DOHH2 (cell line): ENCODE measurements at regions not wholly inside any gene's neighbourhood (a gene's known extent, or its start where the extent isn't known, plus 50 kb on each side); places are given as distances from the start of the nearest gene placed in this dataset.

ENCODE experiments used
- H3F3A ChIP-seq: fragments of 200-600 bp; sonication (generic), shearing (Covaris generic); 2 replicates; pipeline ENCODE4 v1.6.0; 2016; ENCODE audit warnings: antibody characterized with exemption, mild to moderate bottlenecking; ENCODE audit not compliant: control insufficient read depth, insufficient read depth
- H3K27ac ChIP-seq: fragments of 200-600 bp; sonication (generic); 2 replicates; pipeline ENCODE4 v1.5.1; 2014; ENCODE audit warnings: low read depth, mild to moderate bottlenecking, low read length, moderate library complexity
- H3K27me3 ChIP-seq: fragments of 200-600 bp; sonication (generic); 2 replicates; pipeline ENCODE4 v1.6.1; 2014; ENCODE audit warnings: mild to moderate bottlenecking, low read length, mixed read lengths; ENCODE audit not compliant: control insufficient read depth
- H3K36me3 ChIP-seq: fragments of 200-600 bp; sonication (generic); 2 replicates; pipeline ENCODE4 v1.6.1; 2014; ENCODE audit warnings: mild to moderate bottlenecking, low read length, moderate library complexity, mixed read lengths; ENCODE audit not compliant: control insufficient read depth
- H3K4me1 ChIP-seq: fragments of 200-600 bp; sonication (generic); 2 replicates; pipeline ENCODE4 v1.6.1; 2014; ENCODE audit warnings: mild to moderate bottlenecking, low read length, mixed read lengths; ENCODE audit not compliant: control insufficient read depth
- H3K4me2 ChIP-seq: fragments of 200-600 bp; sonication (generic); 2 replicates; pipeline ENCODE4 v1.6.0; 2014; ENCODE audit warnings: mild to moderate bottlenecking, low read length, moderate library complexity
- H3K4me3 ChIP-seq: fragments of 200-600 bp; sonication (generic); 2 replicates; pipeline ENCODE4 v1.5.1; 2014; ENCODE audit warnings: mild to moderate bottlenecking, low read length, mixed read lengths
- H3K79me2 ChIP-seq: fragments of 200-600 bp; sonication (generic); 2 replicates; pipeline ENCODE4 v1.6.1; 2014; ENCODE audit warnings: mild to moderate bottlenecking, low read length, mixed read lengths; ENCODE audit not compliant: control insufficient read depth
- H3K9me2 ChIP-seq: fragments of 200-600 bp; sonication (generic); replicated peaks from 2 replicates; pipeline ENCODE4 v1.6.1; 2014; ENCODE audit warnings: mild to moderate bottlenecking, low read length, mixed read lengths; ENCODE audit not compliant: control insufficient read depth
- H3K9me3 ChIP-seq: fragments of 200-600 bp; sonication (generic); 2 replicates; pipeline ENCODE4 v1.6.1; 2014; ENCODE audit warnings: antibody characterized with exemption, low read length, mixed read lengths; ENCODE audit not compliant: control insufficient read depth, insufficient read depth
- H4K20me1 ChIP-seq: fragments of 200-600 bp; sonication (generic); 2 replicates; pipeline ENCODE4 v1.6.0; 2014; ENCODE audit warnings: low read depth, mild to moderate bottlenecking, antibody characterized with exemption, low read length, moderate library complexity; ENCODE audit not compliant: control insufficient read depth, insufficient read depth
- EZH2phosphoT487 ChIP-seq: fragments of 200-600 bp; sonication (generic); IDR thresholded peaks from 2 replicates; pipeline ENCODE4 v1.6.1; 2017; ENCODE audit warnings: borderline replicate concordance, mild to moderate bottlenecking, antibody characterized with exemption, low read length, moderate library complexity, mixed read lengths
- TF ChIP-seq, protein P1 (sequence below): fragments of 200-600 bp; sonication (generic); IDR thresholded peaks from one replicate; pipeline ENCODE4 v1.5.1; 2014; ENCODE audit warnings: antibody characterized with exemption, mild to moderate bottlenecking, low read depth, low read length; ENCODE audit not compliant: poor library complexity, severe bottlenecking

DNA sequence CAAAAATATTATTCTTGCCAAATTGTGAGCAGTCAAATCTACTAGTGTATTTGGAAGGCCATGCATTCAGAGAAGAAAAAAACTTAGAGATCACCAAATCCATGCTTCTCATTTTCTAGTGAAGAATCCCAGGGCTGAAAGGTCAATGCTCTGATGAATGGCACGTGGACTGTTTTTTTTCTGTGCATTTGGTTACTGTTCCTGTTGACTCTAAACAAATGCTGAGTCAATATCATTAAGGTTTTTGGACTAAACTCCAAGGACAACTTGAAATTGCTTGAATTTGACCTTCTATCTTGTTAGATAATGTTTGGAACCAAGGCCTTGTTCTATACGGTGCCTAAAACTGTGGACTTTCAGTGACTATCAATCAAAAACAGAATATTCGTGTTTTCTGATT, 142.2 kb downstream of the OSTF1 start:
- no peak overlapping the region for H3K4me2 ChIP-seq
- H3K4me1 ChIP-seq: no peaks in the 10 kb centered on the region
- H3K4me3 ChIP-seq: no peak overlapping the region
- H3K9me3 ChIP-seq: peaks cover 3% of the 10 kb centered on the region; the same call in 1 of the 2 replicates
- TF ChIP-seq EZH2phosphoT487: no peak
- TF ChIP-seq, protein P1, sequence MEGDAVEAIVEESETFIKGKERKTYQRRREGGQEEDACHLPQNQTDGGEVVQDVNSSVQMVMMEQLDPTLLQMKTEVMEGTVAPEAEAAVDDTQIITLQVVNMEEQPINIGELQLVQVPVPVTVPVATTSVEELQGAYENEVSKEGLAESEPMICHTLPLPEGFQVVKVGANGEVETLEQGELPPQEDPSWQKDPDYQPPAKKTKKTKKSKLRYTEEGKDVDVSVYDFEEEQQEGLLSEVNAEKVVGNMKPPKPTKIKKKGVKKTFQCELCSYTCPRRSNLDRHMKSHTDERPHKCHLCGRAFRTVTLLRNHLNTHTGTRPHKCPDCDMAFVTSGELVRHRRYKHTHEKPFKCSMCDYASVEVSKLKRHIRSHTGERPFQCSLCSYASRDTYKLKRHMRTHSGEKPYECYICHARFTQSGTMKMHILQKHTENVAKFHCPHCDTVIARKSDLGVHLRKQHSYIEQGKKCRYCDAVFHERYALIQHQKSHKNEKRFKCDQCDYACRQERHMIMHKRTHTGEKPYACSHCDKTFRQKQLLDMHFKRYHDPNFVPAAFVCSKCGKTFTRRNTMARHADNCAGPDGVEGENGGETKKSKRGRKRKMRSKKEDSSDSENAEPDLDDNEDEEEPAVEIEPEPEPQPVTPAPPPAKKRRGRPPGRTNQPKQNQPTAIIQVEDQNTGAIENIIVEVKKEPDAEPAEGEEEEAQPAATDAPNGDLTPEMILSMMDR: no peak
- no peaks in the 10 kb centered on the region for H3F3A ChIP-seq
- H3K36me3 ChIP-seq: no peaks in the 10 kb centered on the region
- no peaks in the 10 kb centered on the region for H3K9me2 ChIP-seq
- no peaks in the 10 kb centered on the region for H4K20me1 ChIP-seq
- H3K27ac ChIP-seq: no peak overlapping the region
- no peaks in the 10 kb centered on the region for H3K79me2 ChIP-seq
- no peaks in the 10 kb centered on the region for H3K27me3 ChIP-seq

DNA sequence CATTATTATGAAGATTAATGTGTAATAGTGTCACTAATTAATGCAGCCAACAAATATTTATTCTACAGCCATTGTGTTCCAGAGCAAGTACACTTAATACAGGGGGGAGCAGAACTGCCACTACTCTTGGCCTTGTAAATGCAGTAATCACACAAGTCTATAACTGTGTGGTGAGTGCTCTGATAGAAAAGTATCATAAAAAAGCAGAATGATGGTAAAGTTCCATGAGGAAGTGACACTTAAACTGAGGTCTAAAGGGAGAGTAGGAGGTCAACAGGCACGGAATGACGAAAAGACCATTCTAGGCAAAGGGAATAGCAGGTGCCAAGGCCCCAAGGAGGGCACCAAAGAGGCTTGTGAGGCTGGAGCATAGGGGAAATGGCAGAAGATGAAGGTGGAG, 142.9 kb downstream of the OSTF1 start:
- Histone ChIP-seq H3F3A (no peaks in the 10 kb centered on the region), H3K36me3 (no peaks in the 10 kb centered on the region), H3K9me3 (peaks cover 9% of the 10 kb centered on the region; the same call in 1 of the 2 replicates)

DNA sequence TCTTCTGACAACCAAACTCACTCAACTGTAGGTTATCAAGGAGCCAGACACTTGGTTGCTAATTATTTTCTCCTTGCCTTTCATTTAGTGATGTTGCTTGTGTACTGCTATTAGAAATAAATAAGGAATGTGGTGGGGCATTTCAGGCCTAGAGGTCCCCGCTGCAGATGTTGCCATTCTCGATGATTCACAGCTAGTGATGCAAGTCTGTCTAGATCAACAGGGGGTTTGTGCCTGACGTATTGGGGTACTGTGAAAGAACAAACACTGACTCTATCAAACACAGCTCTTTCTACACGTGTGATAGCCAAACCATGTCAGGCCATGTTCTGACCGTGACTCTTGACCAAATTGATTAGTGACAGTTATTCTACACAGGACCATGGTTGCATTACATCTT, 144.7 kb downstream of the OSTF1 start:
- no peaks in the 10 kb centered on the region for H3K36me3 ChIP-seq
- H3K9me2 ChIP-seq: no peaks in the 10 kb centered on the region
- TF ChIP-seq, protein P1: no peak
- no peak for TF ChIP-seq EZH2phosphoT487
- H3K4me3 ChIP-seq: no peak overlapping the region
- H3K9me3 ChIP-seq: peaks cover 13% of the 10 kb centered on the region; the same call in 1 of the 2 replicates
- no peak overlapping the region for H3K4me2 ChIP-seq
- no peaks in the 10 kb centered on the region for H3K27me3 ChIP-seq
- no peaks in the 10 kb centered on the region for H3K79me2 ChIP-seq
- H3K4me1 ChIP-seq: no peaks in the 10 kb centered on the region
- H3K27ac ChIP-seq: no peak overlapping the region
- H3F3A ChIP-seq: no peaks in the 10 kb centered on the region
- H4K20me1 ChIP-seq: no peaks in the 10 kb centered on the region

More for the DNA sequence above, 142.9 kb downstream of the OSTF1 start:
- no peaks in the 10 kb centered on the region for H3K9me2 ChIP-seq
- no peak overlapping the region for H3K27ac ChIP-seq
- H4K20me1 ChIP-seq: no peaks in the 10 kb centered on the region
- no peaks in the 10 kb centered on the region for H3K79me2 ChIP-seq
- H3K4me2 ChIP-seq: no peak overlapping the region
- no peaks in the 10 kb centered on the region for H3K4me1 ChIP-seq
- TF ChIP-seq, protein P1: no peak
- no peak for TF ChIP-seq EZH2phosphoT487
- no peaks in the 10 kb centered on the region for H3K27me3 ChIP-seq
- H3K4me3 ChIP-seq: no peak overlapping the region

GRCh38 chr9:75235632-75236031, 147.3 kb downstream of the OSTF1 start:
- no peak overlapping the region for H3K27ac ChIP-seq
- TF ChIP-seq EZH2phosphoT487: no peak
- TF ChIP-seq, protein P1: no peak
- no peak overlapping the region for H3K4me2 ChIP-seq
- no peak overlapping the region for H3K4me3 ChIP-seq
- no peaks in the 10 kb centered on the region for H3K4me1 ChIP-seq
- no peaks in the 10 kb centered on the region for H3K79me2 ChIP-seq
- no peaks in the 10 kb centered on the region for H3F3A ChIP-seq
- no peaks in the 10 kb centered on the region for H3K9me2 ChIP-seq
- no peaks in the 10 kb centered on the region for H3K36me3 ChIP-seq
- H3K9me3 ChIP-seq: peaks cover 13% of the 10 kb centered on the region; the same call in 1 of the 2 replicates
- H4K20me1 ChIP-seq: no peaks in the 10 kb centered on the region
- no peaks in the 10 kb centered on the region for H3K27me3 ChIP-seq
